ENCODE measurements at regions not wholly inside any gene's neighbourhood (a gene's known extent, or its start where the extent isn't known, plus 50 kb on each side); places are given as distances from the start of the nearest gene placed in this dataset.

DNA sequence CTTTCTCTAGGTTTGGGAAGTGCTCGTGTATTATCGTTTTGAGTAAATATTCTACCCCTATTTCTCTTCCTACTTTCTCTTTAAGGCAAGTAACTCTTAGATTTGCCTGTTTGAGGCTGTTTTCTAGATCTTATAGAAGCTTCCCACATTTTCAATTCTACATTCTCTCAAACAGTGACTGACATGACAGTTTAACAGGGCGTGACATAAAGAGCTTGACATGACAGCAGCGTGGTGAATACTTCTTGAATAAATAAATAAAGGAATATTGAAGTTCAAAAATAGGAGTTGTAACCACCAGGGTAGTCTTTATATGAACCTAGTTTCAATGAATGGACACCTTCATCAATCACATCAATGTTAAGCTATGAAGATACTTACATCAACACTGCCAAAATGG lies 162.0 kb downstream of the TRAM1L1 start:
- TF ChIP-seq, protein P1, sequence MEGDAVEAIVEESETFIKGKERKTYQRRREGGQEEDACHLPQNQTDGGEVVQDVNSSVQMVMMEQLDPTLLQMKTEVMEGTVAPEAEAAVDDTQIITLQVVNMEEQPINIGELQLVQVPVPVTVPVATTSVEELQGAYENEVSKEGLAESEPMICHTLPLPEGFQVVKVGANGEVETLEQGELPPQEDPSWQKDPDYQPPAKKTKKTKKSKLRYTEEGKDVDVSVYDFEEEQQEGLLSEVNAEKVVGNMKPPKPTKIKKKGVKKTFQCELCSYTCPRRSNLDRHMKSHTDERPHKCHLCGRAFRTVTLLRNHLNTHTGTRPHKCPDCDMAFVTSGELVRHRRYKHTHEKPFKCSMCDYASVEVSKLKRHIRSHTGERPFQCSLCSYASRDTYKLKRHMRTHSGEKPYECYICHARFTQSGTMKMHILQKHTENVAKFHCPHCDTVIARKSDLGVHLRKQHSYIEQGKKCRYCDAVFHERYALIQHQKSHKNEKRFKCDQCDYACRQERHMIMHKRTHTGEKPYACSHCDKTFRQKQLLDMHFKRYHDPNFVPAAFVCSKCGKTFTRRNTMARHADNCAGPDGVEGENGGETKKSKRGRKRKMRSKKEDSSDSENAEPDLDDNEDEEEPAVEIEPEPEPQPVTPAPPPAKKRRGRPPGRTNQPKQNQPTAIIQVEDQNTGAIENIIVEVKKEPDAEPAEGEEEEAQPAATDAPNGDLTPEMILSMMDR (IDR thresholded peaks at IDR 0.05): no peak
- TF ChIP-seq POLR2A (IDR thresholded peaks at IDR 0.05): no peak
- 75 to 91% (median 79%) methylated on average over 4 of the region's 4 CpGs for WGBS, 4 donors
- intact Hi-C loops (cut with DNase I): no loop called here
- ATAC-seq: no peak
- H3K9me3 ChIP-seq: peaks cover 0 to 13% (median 0%) of the 10 kb centered on the region in 12 donors
- H3K27me3 ChIP-seq: peaks cover 0 to 37% (median 15%) of the 10 kb centered on the region in 9 donors
- no peak overlapping the region for H3K27ac ChIP-seq
- peaks cover 0 to 6% (median 0%) of the 10 kb centered on the region in 12 donors for H3K4me1 ChIP-seq
- no peak for DNase-seq
- no peak overlapping the region for H3K4me3 ChIP-seq
- H3K36me3 ChIP-seq: no peaks in the 10 kb centered on the region

DNA sequence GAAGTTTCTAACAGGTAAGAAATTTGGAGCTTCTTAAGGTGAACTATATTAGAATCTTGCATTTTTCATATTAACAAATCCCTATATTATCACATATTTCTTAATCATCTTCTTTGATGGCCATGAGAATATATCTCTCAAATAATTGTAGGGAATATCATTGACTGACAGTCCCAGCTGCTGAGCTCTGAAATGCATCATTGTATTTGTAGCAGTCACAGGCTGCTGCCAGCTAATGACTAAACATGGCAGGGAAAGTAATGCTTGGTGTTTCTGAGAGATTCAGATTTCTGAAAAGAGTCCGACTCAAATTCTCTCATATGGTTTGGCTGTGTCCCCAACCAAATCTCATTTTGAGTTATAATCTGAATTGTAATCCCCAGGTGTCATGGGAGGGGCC lies 171.9 kb downstream of the TRAM1L1 start:
- no peaks in the 10 kb centered on the region for H3K36me3 ChIP-seq
- no peaks in the 10 kb centered on the region for H3K4me1 ChIP-seq
- intact Hi-C loops (cut with DNase I): no loop called here
- H3K27me3 ChIP-seq: no peaks in the 10 kb centered on the region
- 76 to 95% (median 82%) methylated on average over 1 of the region's 1 CpG for WGBS, 4 donors
- H3K4me3 ChIP-seq: no peak overlapping the region
- TF ChIP-seq POLR2A (IDR thresholded peaks at IDR 0.05): no peak
- TF ChIP-seq, protein P1 (IDR thresholded peaks at IDR 0.05): no peak
- no peak for ATAC-seq
- DNase-seq: no peak
- no peaks in the 10 kb centered on the region for H3K9me3 ChIP-seq
- H3K27ac ChIP-seq: no peak overlapping the region

DNA sequence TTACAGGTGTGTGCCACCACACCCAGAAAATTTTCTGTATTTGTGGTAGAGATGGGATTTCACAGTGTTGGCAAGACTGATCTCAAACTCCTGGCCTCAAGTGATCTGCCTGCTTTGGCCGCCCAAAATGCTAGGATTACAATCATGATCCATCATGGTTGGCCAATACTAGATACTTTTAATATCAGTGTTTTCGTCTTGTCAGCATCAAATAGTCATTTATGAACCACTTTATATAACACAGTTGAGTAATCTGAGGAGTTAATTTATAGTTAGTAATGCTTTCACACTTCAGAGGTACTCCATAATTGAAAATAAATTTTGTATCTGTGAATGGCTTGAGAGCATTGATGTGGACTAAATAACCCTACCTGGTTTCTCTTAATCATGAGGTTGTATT lies 178.6 kb downstream of the TRAM1L1 start:
- Histone ChIP-seq H3K9me3 (no peaks in the 10 kb centered on the region), H3K4me1 (no peaks in the 10 kb centered on the region), H3K4me3 (no peak overlapping the region), H3K27me3 (no peaks in the 10 kb centered on the region), H3K36me3 (no peaks in the 10 kb centered on the region), H3K27ac (no peak overlapping the region)
- TF ChIP-seq, protein P1 (IDR thresholded peaks at IDR 0.05): no peak
- TF ChIP-seq POLR2A (IDR thresholded peaks at IDR 0.05): no peak
- 71 to 79% (median 75%) methylated on average over 2 of the region's 2 CpGs for WGBS, 4 donors
- ATAC-seq (no peak), DNase-seq (no peak)
- intact Hi-C loops (cut with DNase I): no loop called here

DNA sequence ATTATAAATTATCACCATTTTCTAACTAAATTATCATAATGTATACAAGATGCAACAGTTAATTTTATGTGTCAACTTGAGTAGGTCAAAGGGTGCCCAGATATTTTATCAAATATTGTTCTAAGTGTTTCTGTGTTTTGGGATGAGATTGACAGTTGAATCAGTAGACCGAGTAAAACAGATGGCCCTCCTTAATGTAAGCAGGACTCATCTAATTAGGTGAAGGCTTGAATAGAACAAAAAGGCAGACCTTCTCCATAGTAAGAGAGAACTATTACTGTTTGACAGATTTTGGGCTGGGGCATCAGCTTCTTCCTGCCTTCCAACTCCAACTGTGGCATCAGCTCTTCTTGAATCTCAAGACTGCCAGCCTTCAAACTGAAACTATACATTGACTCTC lies 185.8 kb downstream of the TRAM1L1 start:
- TF ChIP-seq, protein P1 (IDR thresholded peaks at IDR 0.05): no peak
- TF ChIP-seq POLR2A (IDR thresholded peaks at IDR 0.05): no peak
- H3K9me3 ChIP-seq: peaks cover 0 to 5% (median 0%) of the 10 kb centered on the region in 12 donors
- intact Hi-C loops (cut with DNase I): no loop called here
- no peak for DNase-seq
- 69 to 80% (median 74%) methylated on average over 1 of the region's 1 CpG for WGBS, 4 donors
- H3K4me1 ChIP-seq: no peaks in the 10 kb centered on the region
- H3K27ac ChIP-seq: no peak overlapping the region
- no peaks in the 10 kb centered on the region for H3K27me3 ChIP-seq
- no peaks in the 10 kb centered on the region for H3K36me3 ChIP-seq
- no peak overlapping the region for H3K4me3 ChIP-seq
- ATAC-seq: no peak

Measured in heart left ventricle (tissue), 16 donors.